Liver (tissue), 8 donors: ENCODE measurements at regions not wholly inside any gene's neighbourhood (a gene's known extent, or its start where the extent isn't known, plus 50 kb on each side); places are given as distances from the start of the nearest gene placed in this dataset.

Experiments
- DNase-seq: peaks from one replicate; pipeline ENCODE4 v3.0.0-alpha.2; 2017; ENCODE audit warnings: low spot score
- H3K27ac ChIP-seq, 2 donors: one replicate each; pipeline ENCODE4 v1.7.0; 2013; ENCODE audit warnings: inconsistent platforms in 2 of 2, low read length in 2 of 2, control low read depth in 1 of 2, low read depth in 1 of 2, mild to moderate bottlenecking in 1 of 2
- H3K27me3 ChIP-seq, 4 donors: one replicate each; pipeline versions ENCODE4 v1.6.1 to v1.7.0; 2013; ENCODE audit warnings: low read length in 3 of 4, inconsistent platforms in 1 of 4, mild to moderate bottlenecking in 1 of 4, moderate library complexity in 1 of 4; ENCODE audit not compliant: control insufficient read depth in 4 of 4, insufficient read depth in 4 of 4
- H3K36me3 ChIP-seq, 4 donors: one replicate each; pipeline versions ENCODE4 v1.6.1 to v1.7.0; 2013; ENCODE audit warnings: low read length in 3 of 4, mild to moderate bottlenecking in 3 of 4, low read depth in 1 of 4, moderate library complexity in 1 of 4; ENCODE audit not compliant: control insufficient read depth in 4 of 4, insufficient read depth in 3 of 4
- H3K4me1 ChIP-seq, 4 donors: one replicate each; pipeline versions ENCODE4 v1.6.1 to v1.7.0; 2013; ENCODE audit warnings: low read length in 3 of 4, mild to moderate bottlenecking in 3 of 4, moderate library complexity in 1 of 4; ENCODE audit not compliant: control insufficient read depth in 4 of 4, insufficient read depth in 4 of 4
- H3K4me3 ChIP-seq, 3 donors: one replicate each; pipeline versions ENCODE4 v1.6.1 to v1.7.0; 2013; ENCODE audit warnings: low read length in 3 of 3, control low read depth in 1 of 3, low read depth in 1 of 3, mild to moderate bottlenecking in 1 of 3
- H3K9ac ChIP-seq, 2 donors: one replicate each; pipeline ENCODE4 v1.7.0; 2013; ENCODE audit warnings: low read length in 2 of 2, mild to moderate bottlenecking in 2 of 2, moderate library complexity in 2 of 2, control low read depth in 1 of 2, low read depth in 1 of 2
- H3K9me3 ChIP-seq, 4 donors: one replicate each; pipeline versions ENCODE4 v1.6.1 to v1.7.0; 2013; ENCODE audit warnings: low read length in 3 of 4; ENCODE audit not compliant: control insufficient read depth in 4 of 4
- EGR1 ChIP-seq, 2 donors: IDR thresholded peaks; 2 replicates each; pipeline ENCODE4 v1.6.1; 2016 to 2018; ENCODE audit warnings: antibody characterized with exemption in 2 of 2, low read depth in 2 of 2
- FOXA1 ChIP-seq: IDR thresholded peaks from 2 replicates; pipeline ENCODE4 v1.6.1; 2016; ENCODE audit warnings: antibody characterized with exemption
- FOXA2 ChIP-seq: IDR thresholded peaks from 2 replicates; pipeline ENCODE4 v1.6.1; 2016; ENCODE audit warnings: antibody characterized with exemption
- HNF4A ChIP-seq, 2 donors: conservative IDR thresholded peaks; 2 replicates each; pipeline ENCODE4 v1.6.1; 2016; ENCODE audit warnings: antibody characterized with exemption in 2 of 2, mild to moderate bottlenecking in 2 of 2
- HNF4G ChIP-seq: IDR thresholded peaks from 2 replicates; pipeline ENCODE4 v1.6.1; 2016; ENCODE audit warnings: antibody characterized with exemption
- JUND ChIP-seq, 2 donors: IDR thresholded peaks; 2 replicates each; pipeline ENCODE4 v1.6.1; 2016; ENCODE audit warnings: antibody characterized with exemption in 2 of 2
- NR2F2 ChIP-seq: IDR thresholded peaks from 2 replicates; pipeline ENCODE4 v1.6.1; 2016; ENCODE audit warnings: antibody characterized with exemption
- RAD21 ChIP-seq, 2 donors: IDR thresholded peaks; 2 replicates each; pipeline ENCODE4 v1.6.1; 2016; ENCODE audit warnings: antibody characterized with exemption in 2 of 2, mild to moderate bottlenecking in 2 of 2
- RXRA ChIP-seq, 2 donors: IDR thresholded peaks; 2 replicates each; pipeline ENCODE4 v1.6.1; 2017 to 2018; ENCODE audit warnings: antibody characterized with exemption in 2 of 2, mild to moderate bottlenecking in 1 of 2
- SP1 ChIP-seq: IDR thresholded peaks from 2 replicates; pipeline ENCODE4 v1.6.1; 2018; ENCODE audit warnings: antibody characterized with exemption, mild to moderate bottlenecking
- TAF1 ChIP-seq: conservative IDR thresholded peaks from 2 replicates; pipeline ENCODE4 v1.6.1; 2016; ENCODE audit warnings: antibody characterized with exemption, mild to moderate bottlenecking
- YY1 ChIP-seq: IDR thresholded peaks from 2 replicates; pipeline ENCODE4 v1.6.1; 2016; ENCODE audit warnings: antibody characterized with exemption, mild to moderate bottlenecking
- WGBS: extraction: QIAGEN DNeasy Blood & Tissue Kit; methylation state at CpG from one replicate; pipeline ENCODE4 v1.1.7; 2013; 5-methylcytosine and 5-hydroxymethylcytosine counted together
- TF ChIP-seq, protein P1 (sequence below): IDR thresholded peaks from 2 replicates; pipeline ENCODE4 v1.6.1; 2016; ENCODE audit warnings: antibody characterized with exemption
- TF ChIP-seq, protein P2 (sequence below): IDR thresholded peaks from 2 replicates; pipeline ENCODE4 v1.6.1; 2016; ENCODE audit warnings: antibody characterized with exemption
- TF ChIP-seq, protein P3 (sequence below): IDR thresholded peaks from 2 replicates; pipeline ENCODE4 v1.6.1; 2016; ENCODE audit warnings: antibody characterized with exemption, mild to moderate bottlenecking
- TF ChIP-seq, protein P4 (sequence below): fragments of 150-350 bp; IDR thresholded peaks from 2 replicates; pipeline ENCODE4 v1.5.1; 2017; ENCODE audit warnings: improper control_type of control experiment, low read depth, low read length; ENCODE audit not compliant: missing input control
- donor health status: healthy.
- donor health status: healthy.
- donor health status: healthy.
- donor health status: healthy.
- donor health status: healthy.

DNA sequence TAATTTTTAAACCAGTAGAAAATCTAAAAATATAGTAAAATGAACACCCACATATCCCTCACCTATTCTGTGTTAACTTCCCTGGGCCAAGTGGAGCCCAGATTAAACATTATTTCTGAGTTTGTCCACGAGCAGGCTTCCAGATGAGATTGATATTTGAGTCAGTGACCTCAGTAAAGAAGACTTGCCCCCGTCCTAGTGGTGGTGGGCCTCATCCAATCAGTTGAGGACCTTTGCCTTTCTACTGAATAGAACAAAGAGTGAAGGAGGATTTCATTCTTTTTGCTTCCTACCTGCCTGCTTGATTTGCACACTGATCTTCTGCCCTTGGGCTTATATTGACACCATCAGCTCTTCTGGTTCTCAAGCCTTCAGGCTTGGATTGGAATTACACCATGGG lies 174.7 kb upstream of the PLEKHG7 start:
- Histone ChIP-seq H3K9me3 (no peaks in the 10 kb centered on the region), H3K27me3 (no peaks in the 10 kb centered on the region), H3K9ac (no peak overlapping the region), H3K36me3 (no peaks in the 10 kb centered on the region), H3K4me1 (no peaks in the 10 kb centered on the region), H3K27ac (no peak overlapping the region), H3K4me3 (no peak overlapping the region)
- 74% methylated on average over 2 of the region's 2 CpGs for whole genome bisulfite sequencing
- TF ChIP-seq NR2F2 (no peak), JUND (IDR thresholded peaks at IDR 0.05) (no peak), SP1 (no peak), RAD21 (IDR thresholded peaks at IDR 0.05) (no peak), HNF4A (conservative IDR thresholded peaks at IDR 0.05) (no peak), FOXA2 (no peak), YY1 (no peak), HNF4G (no peak), EGR1 (IDR thresholded peaks at IDR 0.05; ENCODE audit: low read depth in 2 of 2) (no peak), TAF1 (no peak), FOXA1 (no peak)
- TF ChIP-seq, protein P1, sequence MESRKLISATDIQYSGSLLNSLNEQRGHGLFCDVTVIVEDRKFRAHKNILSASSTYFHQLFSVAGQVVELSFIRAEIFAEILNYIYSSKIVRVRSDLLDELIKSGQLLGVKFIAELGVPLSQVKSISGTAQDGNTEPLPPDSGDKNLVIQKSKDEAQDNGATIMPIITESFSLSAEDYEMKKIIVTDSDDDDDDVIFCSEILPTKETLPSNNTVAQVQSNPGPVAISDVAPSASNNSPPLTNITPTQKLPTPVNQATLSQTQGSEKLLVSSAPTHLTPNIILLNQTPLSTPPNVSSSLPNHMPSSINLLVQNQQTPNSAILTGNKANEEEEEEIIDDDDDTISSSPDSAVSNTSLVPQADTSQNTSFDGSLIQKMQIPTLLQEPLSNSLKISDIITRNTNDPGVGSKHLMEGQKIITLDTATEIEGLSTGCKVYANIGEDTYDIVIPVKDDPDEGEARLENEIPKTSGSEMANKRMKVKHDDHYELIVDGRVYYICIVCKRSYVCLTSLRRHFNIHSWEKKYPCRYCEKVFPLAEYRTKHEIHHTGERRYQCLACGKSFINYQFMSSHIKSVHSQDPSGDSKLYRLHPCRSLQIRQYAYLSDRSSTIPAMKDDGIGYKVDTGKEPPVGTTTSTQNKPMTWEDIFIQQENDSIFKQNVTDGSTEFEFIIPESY, result no peak
- TF ChIP-seq, protein P2, sequence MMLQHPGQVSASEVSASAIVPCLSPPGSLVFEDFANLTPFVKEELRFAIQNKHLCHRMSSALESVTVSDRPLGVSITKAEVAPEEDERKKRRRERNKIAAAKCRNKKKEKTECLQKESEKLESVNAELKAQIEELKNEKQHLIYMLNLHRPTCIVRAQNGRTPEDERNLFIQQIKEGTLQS, result no peak
- TF ChIP-seq, protein P3, sequence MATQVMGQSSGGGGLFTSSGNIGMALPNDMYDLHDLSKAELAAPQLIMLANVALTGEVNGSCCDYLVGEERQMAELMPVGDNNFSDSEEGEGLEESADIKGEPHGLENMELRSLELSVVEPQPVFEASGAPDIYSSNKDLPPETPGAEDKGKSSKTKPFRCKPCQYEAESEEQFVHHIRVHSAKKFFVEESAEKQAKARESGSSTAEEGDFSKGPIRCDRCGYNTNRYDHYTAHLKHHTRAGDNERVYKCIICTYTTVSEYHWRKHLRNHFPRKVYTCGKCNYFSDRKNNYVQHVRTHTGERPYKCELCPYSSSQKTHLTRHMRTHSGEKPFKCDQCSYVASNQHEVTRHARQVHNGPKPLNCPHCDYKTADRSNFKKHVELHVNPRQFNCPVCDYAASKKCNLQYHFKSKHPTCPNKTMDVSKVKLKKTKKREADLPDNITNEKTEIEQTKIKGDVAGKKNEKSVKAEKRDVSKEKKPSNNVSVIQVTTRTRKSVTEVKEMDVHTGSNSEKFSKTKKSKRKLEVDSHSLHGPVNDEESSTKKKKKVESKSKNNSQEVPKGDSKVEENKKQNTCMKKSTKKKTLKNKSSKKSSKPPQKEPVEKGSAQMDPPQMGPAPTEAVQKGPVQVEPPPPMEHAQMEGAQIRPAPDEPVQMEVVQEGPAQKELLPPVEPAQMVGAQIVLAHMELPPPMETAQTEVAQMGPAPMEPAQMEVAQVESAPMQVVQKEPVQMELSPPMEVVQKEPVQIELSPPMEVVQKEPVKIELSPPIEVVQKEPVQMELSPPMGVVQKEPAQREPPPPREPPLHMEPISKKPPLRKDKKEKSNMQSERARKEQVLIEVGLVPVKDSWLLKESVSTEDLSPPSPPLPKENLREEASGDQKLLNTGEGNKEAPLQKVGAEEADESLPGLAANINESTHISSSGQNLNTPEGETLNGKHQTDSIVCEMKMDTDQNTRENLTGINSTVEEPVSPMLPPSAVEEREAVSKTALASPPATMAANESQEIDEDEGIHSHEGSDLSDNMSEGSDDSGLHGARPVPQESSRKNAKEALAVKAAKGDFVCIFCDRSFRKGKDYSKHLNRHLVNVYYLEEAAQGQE, result no peak
- TF ChIP-seq, protein P4, sequence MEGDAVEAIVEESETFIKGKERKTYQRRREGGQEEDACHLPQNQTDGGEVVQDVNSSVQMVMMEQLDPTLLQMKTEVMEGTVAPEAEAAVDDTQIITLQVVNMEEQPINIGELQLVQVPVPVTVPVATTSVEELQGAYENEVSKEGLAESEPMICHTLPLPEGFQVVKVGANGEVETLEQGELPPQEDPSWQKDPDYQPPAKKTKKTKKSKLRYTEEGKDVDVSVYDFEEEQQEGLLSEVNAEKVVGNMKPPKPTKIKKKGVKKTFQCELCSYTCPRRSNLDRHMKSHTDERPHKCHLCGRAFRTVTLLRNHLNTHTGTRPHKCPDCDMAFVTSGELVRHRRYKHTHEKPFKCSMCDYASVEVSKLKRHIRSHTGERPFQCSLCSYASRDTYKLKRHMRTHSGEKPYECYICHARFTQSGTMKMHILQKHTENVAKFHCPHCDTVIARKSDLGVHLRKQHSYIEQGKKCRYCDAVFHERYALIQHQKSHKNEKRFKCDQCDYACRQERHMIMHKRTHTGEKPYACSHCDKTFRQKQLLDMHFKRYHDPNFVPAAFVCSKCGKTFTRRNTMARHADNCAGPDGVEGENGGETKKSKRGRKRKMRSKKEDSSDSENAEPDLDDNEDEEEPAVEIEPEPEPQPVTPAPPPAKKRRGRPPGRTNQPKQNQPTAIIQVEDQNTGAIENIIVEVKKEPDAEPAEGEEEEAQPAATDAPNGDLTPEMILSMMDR, result no peak
- DNase-seq, result no peak

DNA sequence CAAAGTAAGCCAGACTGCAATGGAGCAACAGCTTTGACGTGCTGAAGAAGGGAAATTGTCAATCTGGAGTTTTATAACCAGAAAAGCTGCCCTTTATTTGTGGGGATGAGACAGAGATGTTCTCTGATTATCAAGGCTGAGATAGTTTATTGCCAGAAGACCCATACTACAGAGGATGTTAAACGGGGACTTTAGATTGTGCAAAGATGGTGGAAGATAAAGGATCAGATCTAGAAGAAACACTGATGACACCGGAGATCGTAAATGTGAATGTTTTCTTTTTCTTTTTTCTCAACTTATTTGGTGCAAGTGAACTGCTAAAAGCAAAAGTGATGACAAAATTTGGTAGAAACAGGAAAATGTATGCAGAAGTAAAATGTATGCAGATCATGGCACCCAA lies 178.3 kb upstream of the PLEKHG7 start:
- Histone ChIP-seq H3K9me3 (no peaks in the 10 kb centered on the region), H3K4me1 (no peaks in the 10 kb centered on the region), H3K9ac (no peak overlapping the region), H3K27me3 (no peaks in the 10 kb centered on the region), H3K4me3 (no peak overlapping the region), H3K36me3 (no peaks in the 10 kb centered on the region), H3K27ac (no peak overlapping the region)
- no peak for DNase-seq
- 89% methylated on average over 4 of the region's 4 CpGs for WGBS
- TF ChIP-seq, protein P1, result no peak
- TF ChIP-seq, protein P2, result no peak
- no peak for TF ChIP-seq HNF4A (conservative IDR thresholded peaks at IDR 0.05)
- TF ChIP-seq, protein P4, result no peak
- no peak for TF ChIP-seq TAF1
- TF ChIP-seq YY1, result no peak
- no peak for TF ChIP-seq RXRA (IDR thresholded peaks at IDR 0.05)
- no peak for TF ChIP-seq FOXA2
- TF ChIP-seq FOXA1, result no peak
- TF ChIP-seq, protein P3, result no peak
